H1 (cell line): ENCODE measurements at regions not wholly inside any gene's neighbourhood (a gene's known extent, or its start where the extent isn't known, plus 50 kb on each side); places are given as distances from the start of the nearest gene placed in this dataset.

Experiments
- BACH1 ChIP-seq: IDR thresholded peaks from 2 replicates; pipeline ENCODE4 v1.6.1; 2012; ENCODE audit warnings: low read length, improper control_type of control experiment
- JUN ChIP-seq: IDR thresholded peaks from 2 replicates; pipeline ENCODE4 v1.6.1; 2011; ENCODE audit warnings: low read depth, mild to moderate bottlenecking, improper control_type of control experiment, low read length
- KDM5A ChIP-seq: fragments of 200-600 bp; IDR thresholded peaks from 2 replicates; pipeline ENCODE4 v1.7.1; 2012; ENCODE audit warnings: mild to moderate bottlenecking, low read length, inconsistent platforms, mixed read lengths
- YY1 ChIP-seq: IDR thresholded peaks from 2 replicates; pipeline ENCODE4 v1.6.1; 2011; ENCODE audit warnings: low read depth, mild to moderate bottlenecking, low read length

GRCh38 chr9:115235221-115235620, 117.3 kb upstream of the TNC start (continued):
- TF ChIP-seq YY1 (no peak), BACH1 (no peak), JUN (no peak), KDM5A (no peak)
- TF ChIP-seq, all 59 proteins: peak for 0
